ENCODE measurements at regions not wholly inside any gene's neighbourhood (a gene's known extent, or its start where the extent isn't known, plus 50 kb on each side); places are given as distances from the start of the nearest gene placed in this dataset.

- Mint-ChIP-seq H3K27me3 (no peaks in the 10 kb centered on the region), H3K4me1 (no peaks in the 10 kb centered on the region), H3K4me3 (no peak overlapping the region), H3K9me3 (peaks cover 26% of the 10 kb centered on the region), H3K36me3 (ENCODE audit: insufficient read depth) (peaks cover 2% of the 10 kb centered on the region), H3K27ac (ENCODE audit: low read depth) (no peak overlapping the region)
- ATAC-seq (replicated peaks; ENCODE audit: extremely low read depth, poor library complexity, severe bottlenecking) (no peak), DNase-seq (ENCODE audit: low spot score in 2 of 2) (no peak)
These were observed 390.6 kb upstream of the ANO3 start for GRCh38 chr11:25941353-25941752.

DNA sequence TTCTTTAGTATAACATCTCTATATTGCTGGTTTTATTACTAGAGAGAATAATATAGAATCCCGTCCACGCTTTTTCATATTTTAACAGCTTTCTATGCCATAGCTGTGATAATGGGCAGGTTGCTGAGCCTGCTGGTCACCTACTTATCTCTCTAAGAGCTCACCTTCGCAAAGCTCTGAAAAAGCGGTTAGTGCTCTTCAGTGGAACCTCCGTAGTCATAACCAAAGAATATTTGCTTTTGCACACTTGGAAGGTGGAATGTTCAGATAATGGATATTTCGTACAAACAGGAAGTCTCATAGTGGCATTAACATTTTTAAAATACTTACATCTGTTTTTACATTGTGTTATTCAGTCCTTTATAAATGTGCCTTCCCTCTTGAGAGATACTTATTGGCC is 388.9 kb upstream of the ANO3 start:
- peaks cover 26% of the 10 kb centered on the region for H3K9me3 Mint-ChIP-seq
- H3K4me1 Mint-ChIP-seq = no peaks in the 10 kb centered on the region
- no peak overlapping the region for H3K4me3 Mint-ChIP-seq
- H3K27me3 Mint-ChIP-seq = no peaks in the 10 kb centered on the region
- H3K36me3 Mint-ChIP-seq (ENCODE audit: insufficient read depth) = peaks cover 2% of the 10 kb centered on the region
- no peak for DNase-seq (ENCODE audit: low spot score in 2 of 2)
- no peak for ATAC-seq (replicated peaks; ENCODE audit: extremely low read depth, poor library complexity, severe bottlenecking)
- no peak overlapping the region for H3K27ac Mint-ChIP-seq (ENCODE audit: low read depth)

DNA sequence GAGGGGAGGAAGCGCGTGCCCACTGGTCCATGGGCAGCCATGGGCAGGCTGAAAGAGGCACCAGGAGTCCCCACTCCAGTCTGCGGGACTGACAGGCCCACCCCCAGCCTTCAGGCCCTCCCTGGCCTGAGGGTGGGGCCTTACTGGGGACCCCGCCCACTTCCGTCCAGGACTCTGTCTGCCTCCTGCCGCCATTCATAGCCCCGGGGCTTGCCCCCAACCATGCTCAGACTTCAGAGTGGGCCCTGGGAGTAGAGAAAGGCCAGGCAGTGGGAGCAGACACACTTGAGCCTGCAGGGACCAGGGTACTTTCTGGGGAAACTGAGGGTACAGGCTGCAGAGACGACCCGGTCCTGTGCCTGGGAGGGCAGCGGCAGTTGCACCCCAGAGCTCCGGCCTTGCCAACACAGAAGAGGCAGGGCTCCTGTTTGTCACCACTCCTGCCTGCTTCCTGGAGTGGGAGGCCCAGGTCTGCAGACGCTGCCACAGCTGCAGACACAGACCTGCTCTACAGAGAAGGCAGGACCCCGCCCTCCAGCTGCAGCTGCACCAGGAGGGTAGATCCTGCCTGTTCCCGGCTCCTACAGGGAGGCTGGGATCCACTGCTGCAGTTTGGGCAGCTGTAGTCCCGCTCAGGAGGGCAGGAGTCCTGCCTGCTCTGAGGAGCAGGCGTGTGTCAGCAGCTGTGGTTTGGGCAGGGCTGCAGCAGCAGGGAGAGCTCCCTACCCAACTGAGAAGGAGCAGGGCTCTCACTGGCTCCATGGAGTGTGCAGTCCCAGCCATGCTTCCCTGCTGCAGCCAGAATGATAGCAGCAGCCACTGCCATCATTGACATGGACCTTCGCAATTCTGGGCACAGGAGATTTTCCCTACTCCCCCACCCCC is 387.9 kb upstream of the ANO3 start:
- Mint-ChIP-seq H3K4me3 (no peak overlapping the region), H3K36me3 (ENCODE audit: insufficient read depth) (peaks cover 2% of the 10 kb centered on the region), H3K4me1 (no peaks in the 10 kb centered on the region)

DNA sequence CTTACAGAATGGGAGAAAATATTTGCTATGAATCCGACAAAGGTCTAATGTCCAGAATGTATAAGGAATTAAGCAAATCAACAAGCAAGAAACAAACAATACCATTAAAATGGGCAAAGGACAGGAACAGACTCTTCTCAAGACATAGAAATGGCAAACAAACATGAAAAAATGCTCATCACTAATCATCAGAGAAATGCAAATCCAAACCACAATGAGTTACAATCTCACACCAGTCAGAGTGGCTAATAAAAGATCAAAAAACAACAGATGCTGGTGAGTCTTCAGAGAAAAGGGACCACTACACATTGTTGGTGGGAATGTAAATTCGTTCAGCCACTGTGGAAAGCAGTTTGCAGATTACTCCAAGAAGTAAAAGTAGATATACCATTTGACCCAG is 382.0 kb upstream of the ANO3 start:
- ATAC-seq (replicated peaks; ENCODE audit: extremely low read depth, poor library complexity, severe bottlenecking) (no peak), DNase-seq (ENCODE audit: low spot score in 2 of 2) (no peak)
- Mint-ChIP-seq H3K27me3 (no peaks in the 10 kb centered on the region), H3K27ac (ENCODE audit: low read depth) (no peak overlapping the region), H3K9me3 (peaks cover 15% of the 10 kb centered on the region), H3K4me3 (no peak overlapping the region), H3K4me1 (no peaks in the 10 kb centered on the region), H3K36me3 (ENCODE audit: insufficient read depth) (peaks cover 2% of the 10 kb centered on the region)

More for the DNA sequence above, 387.9 kb upstream of the ANO3 start:
- DNase-seq (ENCODE audit: low spot score in 2 of 2) (no peak), ATAC-seq (replicated peaks; ENCODE audit: extremely low read depth, poor library complexity, severe bottlenecking) (peak; percentile 10)
- Mint-ChIP-seq H3K27me3 (no peaks in the 10 kb centered on the region), H3K9me3 (peaks cover 21% of the 10 kb centered on the region), H3K27ac (ENCODE audit: low read depth) (no peak overlapping the region)

DNA sequence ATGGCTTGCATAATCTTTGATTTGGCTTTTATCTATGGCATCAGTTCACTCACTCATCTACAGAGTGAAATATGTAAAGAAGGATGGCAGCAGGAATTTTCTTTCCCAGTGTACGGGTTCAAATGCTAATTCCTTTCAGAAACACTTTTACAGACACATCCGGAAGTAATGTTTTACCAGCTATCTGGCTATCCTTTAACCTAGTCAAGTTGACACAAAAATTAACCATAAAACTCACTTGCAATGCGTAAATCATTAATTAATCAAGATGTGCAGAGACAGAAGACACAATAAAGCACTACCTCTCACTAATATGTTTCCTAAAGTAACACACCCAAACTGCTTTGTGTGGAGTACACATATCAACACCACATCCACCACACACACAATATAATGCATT is 378.9 kb upstream of the ANO3 start:
- Mint-ChIP-seq H3K9me3 (peaks cover 10% of the 10 kb centered on the region), H3K27me3 (no peaks in the 10 kb centered on the region), H3K4me3 (no peak overlapping the region), H3K36me3 (ENCODE audit: insufficient read depth) (no peaks in the 10 kb centered on the region), H3K27ac (ENCODE audit: low read depth) (no peak overlapping the region), H3K4me1 (no peaks in the 10 kb centered on the region)
- DNase-seq (ENCODE audit: low spot score in 2 of 2) (no peak), ATAC-seq (replicated peaks; ENCODE audit: extremely low read depth, poor library complexity, severe bottlenecking) (no peak)

- H3K4me3 Mint-ChIP-seq = no peak overlapping the region
- H3K4me1 Mint-ChIP-seq = no peaks in the 10 kb centered on the region
- ATAC-seq (replicated peaks; ENCODE audit: extremely low read depth, poor library complexity, severe bottlenecking) (no peak), DNase-seq (ENCODE audit: low spot score in 2 of 2) (no peak)
- no peaks in the 10 kb centered on the region for H3K36me3 Mint-ChIP-seq (ENCODE audit: insufficient read depth)
- peaks cover 9% of the 10 kb centered on the region for H3K9me3 Mint-ChIP-seq
- H3K27ac Mint-ChIP-seq (ENCODE audit: low read depth) = no peak overlapping the region
- H3K27me3 Mint-ChIP-seq = no peaks in the 10 kb centered on the region
These were observed 373.9 kb upstream of the ANO3 start for GRCh38 chr11:25958045-25958444.

GRCh38 chr11:25961539-25961938 is 370.4 kb upstream of the ANO3 start:
- Mint-ChIP-seq H3K27ac (ENCODE audit: low read depth) (no peak overlapping the region), H3K4me1 (no peaks in the 10 kb centered on the region), H3K27me3 (no peaks in the 10 kb centered on the region), H3K36me3 (ENCODE audit: insufficient read depth) (no peaks in the 10 kb centered on the region), H3K4me3 (no peak overlapping the region), H3K9me3 (peaks cover 19% of the 10 kb centered on the region)
- ATAC-seq (replicated peaks; ENCODE audit: extremely low read depth, poor library complexity, severe bottlenecking) = no peak
- no peak for DNase-seq (ENCODE audit: low spot score in 2 of 2)

GRCh38 chr11:25970726-25971508 is 361.0 kb upstream of the ANO3 start:
- peaks cover 21% of the 10 kb centered on the region for H3K9me3 Mint-ChIP-seq
- H3K4me3 Mint-ChIP-seq = no peak overlapping the region
- H3K27me3 Mint-ChIP-seq = no peaks in the 10 kb centered on the region
- no peak for DNase-seq (ENCODE audit: low spot score in 2 of 2)
- no peaks in the 10 kb centered on the region for H3K4me1 Mint-ChIP-seq
- no peaks in the 10 kb centered on the region for H3K36me3 Mint-ChIP-seq (ENCODE audit: insufficient read depth)
- ATAC-seq (replicated peaks; ENCODE audit: extremely low read depth, poor library complexity, severe bottlenecking) = no peak
- H3K27ac Mint-ChIP-seq (ENCODE audit: low read depth) = no peak overlapping the region

GRCh38 chr11:25980091-25980490 is 351.8 kb upstream of the ANO3 start:
- Mint-ChIP-seq H3K27me3 (no peaks in the 10 kb centered on the region), H3K27ac (ENCODE audit: low read depth) (no peak overlapping the region), H3K36me3 (ENCODE audit: insufficient read depth) (no peaks in the 10 kb centered on the region), H3K4me3 (no peak overlapping the region), H3K4me1 (no peaks in the 10 kb centered on the region), H3K9me3 (peaks cover 16% of the 10 kb centered on the region)
- ATAC-seq (replicated peaks; ENCODE audit: extremely low read depth, poor library complexity, severe bottlenecking) = no peak
- no peak for DNase-seq (ENCODE audit: low spot score in 2 of 2)

GRCh38 chr11:25981998-25982397 is 349.9 kb upstream of the ANO3 start:
- ATAC-seq (replicated peaks; ENCODE audit: extremely low read depth, poor library complexity, severe bottlenecking) = no peak
- H3K27ac Mint-ChIP-seq (ENCODE audit: low read depth) = no peak overlapping the region
- H3K4me1 Mint-ChIP-seq = no peaks in the 10 kb centered on the region
- no peaks in the 10 kb centered on the region for H3K27me3 Mint-ChIP-seq
- no peaks in the 10 kb centered on the region for H3K36me3 Mint-ChIP-seq (ENCODE audit: insufficient read depth)
- peaks cover 20% of the 10 kb centered on the region for H3K9me3 Mint-ChIP-seq
- no peak for DNase-seq (ENCODE audit: low spot score in 2 of 2)
- H3K4me3 Mint-ChIP-seq = no peak overlapping the region

- no peaks in the 10 kb centered on the region for H3K36me3 Mint-ChIP-seq (ENCODE audit: insufficient read depth)
- DNase-seq (ENCODE audit: low spot score in 2 of 2) (no peak), ATAC-seq (replicated peaks; ENCODE audit: extremely low read depth, poor library complexity, severe bottlenecking) (no peak)
- H3K27me3 Mint-ChIP-seq = no peaks in the 10 kb centered on the region
- peaks cover 10% of the 10 kb centered on the region for H3K9me3 Mint-ChIP-seq
- no peak overlapping the region for H3K27ac Mint-ChIP-seq (ENCODE audit: low read depth)
- H3K4me1 Mint-ChIP-seq = no peaks in the 10 kb centered on the region
- H3K4me3 Mint-ChIP-seq = no peak overlapping the region
These were observed 348.6 kb upstream of the ANO3 start for GRCh38 chr11:25983280-25983679.

DNA sequence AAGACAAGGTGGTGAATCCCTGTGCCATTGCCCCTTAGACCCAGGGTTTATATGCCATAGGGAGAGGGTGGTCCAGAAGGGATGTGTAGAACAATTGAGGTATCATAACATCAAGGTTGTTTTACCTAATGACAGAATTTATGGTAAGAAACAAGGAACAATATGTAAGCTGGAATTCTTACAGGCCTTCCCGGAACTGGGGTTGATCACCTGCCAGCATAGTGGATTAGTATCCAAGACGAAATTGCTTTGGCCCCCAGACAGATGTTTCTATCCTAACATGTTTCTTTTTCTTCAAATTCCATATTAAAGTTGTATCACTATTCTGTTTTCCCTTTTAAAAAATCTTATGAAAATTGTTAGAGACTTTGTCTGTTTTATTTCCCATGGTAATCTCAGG is 343.8 kb upstream of the ANO3 start:
- DNase-seq (ENCODE audit: low spot score in 2 of 2) (no peak), ATAC-seq (replicated peaks; ENCODE audit: extremely low read depth, poor library complexity, severe bottlenecking) (no peak)
- Mint-ChIP-seq H3K27me3 (no peaks in the 10 kb centered on the region), H3K9me3 (peaks cover 17% of the 10 kb centered on the region), H3K36me3 (ENCODE audit: insufficient read depth) (no peaks in the 10 kb centered on the region), H3K4me1 (no peaks in the 10 kb centered on the region), H3K4me3 (no peak overlapping the region), H3K27ac (ENCODE audit: low read depth) (no peak overlapping the region)

DNA sequence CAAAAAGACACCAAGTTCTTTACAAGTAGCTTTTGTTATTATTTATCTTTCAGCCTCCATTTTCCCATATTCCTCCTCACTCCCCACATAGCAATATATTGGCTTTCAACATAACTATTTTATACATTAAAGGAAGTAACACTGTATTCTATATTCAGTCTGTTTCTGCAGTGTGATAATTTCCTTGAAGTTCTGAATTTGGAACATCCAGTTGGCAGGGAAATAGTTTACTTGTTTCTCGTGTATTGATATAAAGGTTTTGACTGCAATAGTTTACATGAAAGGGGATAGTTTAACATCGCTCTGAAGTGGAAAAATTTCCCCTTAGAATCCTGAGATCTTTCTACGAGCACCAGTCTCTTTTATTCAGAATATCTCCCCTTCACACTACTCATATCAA is 341.5 kb upstream of the ANO3 start:
- Mint-ChIP-seq H3K4me3 (no peak overlapping the region), H3K27me3 (no peaks in the 10 kb centered on the region), H3K27ac (ENCODE audit: low read depth) (no peak overlapping the region), H3K9me3 (peaks cover 17% of the 10 kb centered on the region), H3K4me1 (no peaks in the 10 kb centered on the region), H3K36me3 (ENCODE audit: insufficient read depth) (no peaks in the 10 kb centered on the region)
- ATAC-seq (replicated peaks; ENCODE audit: extremely low read depth, poor library complexity, severe bottlenecking) = no peak
- DNase-seq (ENCODE audit: low spot score in 2 of 2) = no peak
